ENCODE measurements at regions not wholly inside any gene's neighbourhood (a gene's known extent, or its start where the extent isn't known, plus 50 kb on each side); places are given as distances from the start of the nearest gene placed in this dataset.

- Histone ChIP-seq H3K9me2 (replicated peaks; ENCODE audit: insufficient read depth) (no peaks in the 10 kb centered on the region), H3K9me3 (ENCODE audit: low read depth) (no peaks in the 10 kb centered on the region), H4K20me1 (ENCODE audit: insufficient read depth, poor library complexity, severe bottlenecking) (no peaks in the 10 kb centered on the region), H3K27ac (no peak overlapping the region), H3K4me2 (no peak overlapping the region), H2AFZ (no peak overlapping the region), H3K79me2 (no peaks in the 10 kb centered on the region), H3K4me3 (no peak overlapping the region), H3K36me3 (replicated peaks; ENCODE audit: insufficient read depth, low read depth) (no peaks in the 10 kb centered on the region), H3K27me3 (no peaks in the 10 kb centered on the region), H3K4me1 (ENCODE audit: insufficient read depth) (no peaks in the 10 kb centered on the region)
- DNase-seq (ENCODE audit: low spot score) = no peak
- TF ChIP-seq EZH2phosphoT487 (IDR thresholded peaks at IDR 0.05; ENCODE audit: low read depth, severe bottlenecking, unreplicated experiment) = no peak
- WGBS (ENCODE audit: low lambda C conversion rate, missing lambda C conversion rate) = 84% methylated on average over 2 of the region's 2 CpGs
These were observed 1002.3 kb upstream of the TENM4 start for GRCh38 chr11:80443177-80443576.

- Histone ChIP-seq H3K27ac (no peak overlapping the region), H3K4me2 (no peak overlapping the region), H3K4me1 (ENCODE audit: insufficient read depth) (no peaks in the 10 kb centered on the region), H4K20me1 (ENCODE audit: insufficient read depth, poor library complexity, severe bottlenecking) (no peaks in the 10 kb centered on the region), H2AFZ (no peak overlapping the region), H3K9me3 (ENCODE audit: low read depth) (no peaks in the 10 kb centered on the region), H3K36me3 (replicated peaks; ENCODE audit: insufficient read depth, low read depth) (no peaks in the 10 kb centered on the region), H3K27me3 (no peaks in the 10 kb centered on the region), H3K79me2 (no peaks in the 10 kb centered on the region), H3K4me3 (no peak overlapping the region), H3K9me2 (replicated peaks; ENCODE audit: insufficient read depth) (no peaks in the 10 kb centered on the region)
- no peak for DNase-seq (ENCODE audit: low spot score)
- TF ChIP-seq EZH2 (IDR thresholded peaks at IDR 0.05; ENCODE audit: borderline replicate concordance) = no peak
- no peak for TF ChIP-seq CTCF (IDR thresholded peaks at IDR 0.05; ENCODE audit: poor library complexity)
- no peak for TF ChIP-seq EZH2phosphoT487 (IDR thresholded peaks at IDR 0.05; ENCODE audit: low read depth, severe bottlenecking, unreplicated experiment)
- WGBS (ENCODE audit: low lambda C conversion rate, missing lambda C conversion rate) = 77% methylated on average over 3 of the region's 3 CpGs
These were observed 1001.0 kb upstream of the TENM4 start for GRCh38 chr11:80441821-80442220.

GRCh38 chr11:80440835-80441234 is 1000.0 kb upstream of the TENM4 start:
- H3K4me2 ChIP-seq = no peak overlapping the region
- H3K27me3 ChIP-seq = no peaks in the 10 kb centered on the region
- no peaks in the 10 kb centered on the region for H4K20me1 ChIP-seq (ENCODE audit: insufficient read depth, poor library complexity, severe bottlenecking)
- H3K36me3 ChIP-seq (replicated peaks; ENCODE audit: insufficient read depth, low read depth) = no peaks in the 10 kb centered on the region
- TF ChIP-seq EZH2 (IDR thresholded peaks at IDR 0.05; ENCODE audit: borderline replicate concordance) = no peak
- TF ChIP-seq CTCF (IDR thresholded peaks at IDR 0.05; ENCODE audit: poor library complexity) = no peak
- no peak for TF ChIP-seq EZH2phosphoT487 (IDR thresholded peaks at IDR 0.05; ENCODE audit: low read depth, severe bottlenecking, unreplicated experiment)
- H3K27ac ChIP-seq = no peak overlapping the region
- no peak overlapping the region for H2AFZ ChIP-seq
- no peaks in the 10 kb centered on the region for H3K9me2 ChIP-seq (replicated peaks; ENCODE audit: insufficient read depth)
- H3K4me3 ChIP-seq = no peak overlapping the region
- no peaks in the 10 kb centered on the region for H3K4me1 ChIP-seq (ENCODE audit: insufficient read depth)
- WGBS (ENCODE audit: low lambda C conversion rate, missing lambda C conversion rate) = 77% methylated on average over 4 of the region's 4 CpGs
- H3K9me3 ChIP-seq (ENCODE audit: low read depth) = no peaks in the 10 kb centered on the region
- H3K79me2 ChIP-seq = no peaks in the 10 kb centered on the region
- DNase-seq (ENCODE audit: low spot score) = no peak

GRCh38 chr11:80436547-80436946 is 995.7 kb upstream of the TENM4 start:
- Histone ChIP-seq H3K4me2 (no peak overlapping the region), H4K20me1 (ENCODE audit: insufficient read depth, poor library complexity, severe bottlenecking) (no peaks in the 10 kb centered on the region), H2AFZ (no peak overlapping the region), H3K4me3 (no peak overlapping the region), H3K79me2 (no peaks in the 10 kb centered on the region), H3K36me3 (replicated peaks; ENCODE audit: insufficient read depth, low read depth) (no peaks in the 10 kb centered on the region), H3K9me3 (ENCODE audit: low read depth) (no peaks in the 10 kb centered on the region), H3K9me2 (replicated peaks; ENCODE audit: insufficient read depth) (no peaks in the 10 kb centered on the region), H3K27me3 (no peaks in the 10 kb centered on the region), H3K4me1 (ENCODE audit: insufficient read depth) (no peaks in the 10 kb centered on the region), H3K27ac (no peak overlapping the region)
- DNase-seq (ENCODE audit: low spot score) = no peak
- TF ChIP-seq CTCF (IDR thresholded peaks at IDR 0.05; ENCODE audit: poor library complexity) = no peak
- TF ChIP-seq EZH2phosphoT487 (IDR thresholded peaks at IDR 0.05; ENCODE audit: low read depth, severe bottlenecking, unreplicated experiment) = no peak
- no peak for TF ChIP-seq EZH2 (IDR thresholded peaks at IDR 0.05; ENCODE audit: borderline replicate concordance)
- WGBS (ENCODE audit: low lambda C conversion rate, missing lambda C conversion rate) = 38% methylated on average over 1 of the region's 1 CpG
